ENCODE measurements at regions not wholly inside any gene's neighbourhood (a gene's known extent, or its start where the extent isn't known, plus 50 kb on each side); places are given as distances from the start of the nearest gene placed in this dataset.

DNA sequence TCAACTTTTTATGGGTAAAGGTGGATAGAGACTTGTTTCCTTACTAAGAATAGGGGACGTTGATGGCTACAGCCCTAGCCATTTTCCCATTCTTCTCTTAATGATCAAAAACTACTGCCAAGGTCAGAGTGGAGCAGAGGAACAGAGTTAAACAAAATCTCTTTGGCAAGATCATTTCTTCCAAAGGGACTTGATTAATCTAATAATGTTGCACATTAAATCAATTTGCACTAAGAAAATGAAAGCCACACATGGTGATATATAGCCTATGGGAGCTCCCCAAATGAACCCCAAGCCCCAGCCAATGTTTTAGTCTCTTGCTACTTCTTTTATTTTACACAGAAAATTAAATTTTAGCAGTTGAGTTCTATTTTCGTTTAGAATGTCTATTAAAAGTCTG lies 954.5 kb upstream of the SOX9 start:
- H3K4me3 ChIP-seq, result no peak overlapping the region
- no peaks in the 10 kb centered on the region for H3K27me3 ChIP-seq
- H3K36me3 ChIP-seq, result no peaks in the 10 kb centered on the region
- TF ChIP-seq, protein P1, sequence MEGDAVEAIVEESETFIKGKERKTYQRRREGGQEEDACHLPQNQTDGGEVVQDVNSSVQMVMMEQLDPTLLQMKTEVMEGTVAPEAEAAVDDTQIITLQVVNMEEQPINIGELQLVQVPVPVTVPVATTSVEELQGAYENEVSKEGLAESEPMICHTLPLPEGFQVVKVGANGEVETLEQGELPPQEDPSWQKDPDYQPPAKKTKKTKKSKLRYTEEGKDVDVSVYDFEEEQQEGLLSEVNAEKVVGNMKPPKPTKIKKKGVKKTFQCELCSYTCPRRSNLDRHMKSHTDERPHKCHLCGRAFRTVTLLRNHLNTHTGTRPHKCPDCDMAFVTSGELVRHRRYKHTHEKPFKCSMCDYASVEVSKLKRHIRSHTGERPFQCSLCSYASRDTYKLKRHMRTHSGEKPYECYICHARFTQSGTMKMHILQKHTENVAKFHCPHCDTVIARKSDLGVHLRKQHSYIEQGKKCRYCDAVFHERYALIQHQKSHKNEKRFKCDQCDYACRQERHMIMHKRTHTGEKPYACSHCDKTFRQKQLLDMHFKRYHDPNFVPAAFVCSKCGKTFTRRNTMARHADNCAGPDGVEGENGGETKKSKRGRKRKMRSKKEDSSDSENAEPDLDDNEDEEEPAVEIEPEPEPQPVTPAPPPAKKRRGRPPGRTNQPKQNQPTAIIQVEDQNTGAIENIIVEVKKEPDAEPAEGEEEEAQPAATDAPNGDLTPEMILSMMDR (IDR thresholded peaks at IDR 0.05), result no peak
- TF ChIP-seq POLR2A (IDR thresholded peaks at IDR 0.05), result no peak
- H3K9me3 ChIP-seq, result no peaks in the 10 kb centered on the region
- H3K4me1 ChIP-seq, result no peaks in the 10 kb centered on the region
- no peak for DNase-seq
- no peak overlapping the region for H3K27ac ChIP-seq

DNA sequence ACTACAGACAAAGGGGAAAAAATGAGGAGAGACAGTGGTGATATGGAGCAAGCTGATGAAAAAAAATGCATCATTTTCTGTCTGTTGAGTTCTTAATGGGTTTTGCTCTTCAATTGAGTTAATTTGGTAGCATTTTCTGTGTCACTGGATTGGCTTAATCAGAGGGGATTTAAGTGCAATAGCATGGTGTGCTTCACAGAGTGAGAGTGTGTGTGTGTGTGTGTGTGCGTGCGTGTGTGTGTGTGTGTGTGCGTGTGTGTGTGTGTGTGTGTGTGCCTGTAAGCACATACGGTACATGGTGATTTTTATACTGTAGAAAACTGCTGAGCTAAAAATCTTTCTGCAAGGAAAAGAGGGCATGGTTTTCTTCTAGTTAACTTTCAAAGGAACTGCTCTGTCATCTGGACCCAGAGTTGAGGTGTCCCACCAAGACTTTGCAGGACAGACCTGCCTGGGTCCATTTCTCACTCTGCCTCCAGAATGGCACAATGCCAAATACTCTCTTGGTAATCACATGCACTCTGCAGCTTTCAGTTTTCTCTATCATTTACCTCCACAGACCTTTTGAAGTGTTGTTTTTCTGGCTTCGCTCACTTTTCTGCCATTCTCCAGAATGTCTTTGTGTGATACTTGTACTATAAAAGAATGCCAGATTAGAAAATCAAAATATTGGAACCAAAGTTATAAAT lies 952.6 kb upstream of the SOX9 start:
- H3K27me3 ChIP-seq, result no peaks in the 10 kb centered on the region
- no peak overlapping the region for H3K27ac ChIP-seq
- no peak overlapping the region for H3K4me3 ChIP-seq
- no peaks in the 10 kb centered on the region for H3K4me1 ChIP-seq
- no peak for DNase-seq
- no peaks in the 10 kb centered on the region for H3K36me3 ChIP-seq
- no peaks in the 10 kb centered on the region for H3K9me3 ChIP-seq
- TF ChIP-seq, protein P1 (IDR thresholded peaks at IDR 0.05), result no peak
- TF ChIP-seq POLR2A (IDR thresholded peaks at IDR 0.05), result no peak

DNA sequence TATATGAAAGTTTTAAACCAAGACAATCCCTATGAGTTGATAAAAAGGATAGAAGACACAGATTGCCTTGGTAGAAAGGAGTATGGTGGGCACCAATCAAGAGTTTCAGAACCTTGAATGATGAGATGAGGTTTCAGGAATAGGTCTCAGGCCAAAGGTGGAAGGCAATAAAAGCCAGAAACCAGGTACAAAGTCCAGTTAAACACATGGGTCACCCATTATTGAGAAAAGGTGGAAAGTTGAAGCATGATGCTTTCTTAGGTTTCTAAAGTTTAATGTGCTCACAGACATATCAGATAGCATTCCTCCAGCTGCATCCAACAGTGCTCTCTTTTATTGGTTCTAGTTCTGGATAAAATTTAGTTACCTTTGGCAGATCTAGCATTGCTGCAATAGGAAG lies 950.8 kb upstream of the SOX9 start:
- no peak for DNase-seq
- Histone ChIP-seq H3K36me3 (no peaks in the 10 kb centered on the region), H3K9me3 (no peaks in the 10 kb centered on the region), H3K27me3 (no peaks in the 10 kb centered on the region), H3K27ac (no peak overlapping the region), H3K4me1 (no peaks in the 10 kb centered on the region), H3K4me3 (no peak overlapping the region)
- TF ChIP-seq POLR2A (IDR thresholded peaks at IDR 0.05), result no peak
- TF ChIP-seq, protein P1 (IDR thresholded peaks at IDR 0.05), result no peak

DNA sequence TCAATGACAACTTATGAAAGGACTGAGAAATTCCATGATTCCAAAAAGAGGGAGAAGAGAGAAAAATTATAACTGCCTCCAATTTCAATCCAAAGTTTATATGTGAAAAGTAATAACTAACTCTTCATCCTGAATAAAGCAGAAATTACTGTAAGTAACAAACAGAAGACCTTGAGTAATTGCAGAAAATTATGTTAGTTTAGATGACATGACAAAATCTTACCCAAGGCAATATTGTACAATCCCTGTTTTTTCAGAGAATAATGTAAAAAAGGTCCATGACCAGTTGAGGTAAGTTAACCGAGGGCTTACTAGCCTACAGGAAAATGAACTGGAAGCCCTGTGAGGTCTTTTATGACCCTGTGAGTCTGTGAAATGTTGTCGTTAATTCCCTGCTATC lies 949.5 kb upstream of the SOX9 start:
- Histone ChIP-seq H3K9me3 (no peaks in the 10 kb centered on the region), H3K4me3 (no peak overlapping the region), H3K36me3 (no peaks in the 10 kb centered on the region), H3K27me3 (no peaks in the 10 kb centered on the region), H3K4me1 (no peaks in the 10 kb centered on the region), H3K27ac (no peak overlapping the region)
- no peak for DNase-seq
- no peak for TF ChIP-seq POLR2A (IDR thresholded peaks at IDR 0.05)
- TF ChIP-seq, protein P1 (IDR thresholded peaks at IDR 0.05), result no peak

DNA sequence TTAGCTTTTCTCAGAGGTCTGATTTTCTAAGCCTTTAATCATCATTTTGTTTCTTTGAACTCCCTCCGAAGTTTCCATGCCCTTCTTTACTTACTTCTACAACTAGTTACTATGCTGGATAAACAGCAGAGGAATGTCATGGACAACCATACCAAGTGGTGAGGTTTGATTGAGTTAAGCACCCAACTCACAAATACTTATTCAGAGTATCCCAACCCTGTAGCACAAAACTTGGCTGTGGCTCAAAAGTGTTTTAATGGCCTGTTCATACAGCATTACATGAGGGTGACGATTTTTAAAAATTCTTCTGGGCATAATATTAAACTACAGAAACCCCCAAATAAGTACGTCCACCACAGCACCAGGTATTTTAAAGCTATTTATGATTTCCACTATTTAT lies 946.8 kb upstream of the SOX9 start:
- no peak for TF ChIP-seq POLR2A (IDR thresholded peaks at IDR 0.05)
- TF ChIP-seq, protein P1 (IDR thresholded peaks at IDR 0.05), result no peak
- H3K4me1 ChIP-seq, result no peaks in the 10 kb centered on the region
- no peak overlapping the region for H3K4me3 ChIP-seq
- no peaks in the 10 kb centered on the region for H3K27me3 ChIP-seq
- H3K27ac ChIP-seq, result no peak overlapping the region
- no peaks in the 10 kb centered on the region for H3K36me3 ChIP-seq
- DNase-seq, result no peak
- H3K9me3 ChIP-seq, result no peaks in the 10 kb centered on the region

DNA sequence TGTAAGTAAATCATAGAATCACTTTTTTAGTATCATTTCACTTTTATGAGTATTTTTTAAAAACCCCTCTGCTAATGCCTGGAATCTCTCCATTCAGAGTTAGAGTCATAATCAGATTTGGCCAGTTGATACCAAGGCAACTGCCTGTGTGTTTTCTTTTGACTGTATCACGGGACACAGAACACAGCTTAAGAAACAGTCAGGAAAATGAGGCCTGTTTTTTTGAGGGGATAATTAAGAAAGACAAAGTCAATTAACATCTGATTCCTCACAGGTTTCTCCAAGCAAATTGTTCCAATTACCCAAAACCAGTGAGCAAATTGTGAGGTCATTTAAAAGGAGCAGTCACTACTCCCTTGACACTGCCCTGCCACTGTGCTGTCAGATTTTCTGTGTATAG lies 944.5 kb upstream of the SOX9 start:
- H3K27me3 ChIP-seq, result no peaks in the 10 kb centered on the region
- no peak for TF ChIP-seq POLR2A (IDR thresholded peaks at IDR 0.05)
- TF ChIP-seq, protein P1 (IDR thresholded peaks at IDR 0.05), result no peak
- no peak overlapping the region for H3K4me3 ChIP-seq
- no peaks in the 10 kb centered on the region for H3K9me3 ChIP-seq
- no peaks in the 10 kb centered on the region for H3K36me3 ChIP-seq
- DNase-seq, result no peak
- H3K4me1 ChIP-seq, result peaks cover 0 to 6% (median 0%) of the 10 kb centered on the region in 4 donors
- H3K27ac ChIP-seq, result no peak overlapping the region

Measured in Peyer's patch (tissue), 4 donors.